WTC11 (cell line): ENCODE measurements at regions not wholly inside any gene's neighbourhood (a gene's known extent, or its start where the extent isn't known, plus 50 kb on each side); places are given as distances from the start of the nearest gene placed in this dataset.

ENCODE experiments used
- ATAC-seq: fragments of 200-7000 bp; cut with Tn5 transposase; 2 replicates; pipeline ENCODE4 v1.10.0; 2021; ENCODE audit warnings: mild to moderate bottlenecking, moderate library complexity
- CTCF ChIA-PET: fragments of 300-600 bp; sonication (Branson Sonifier 250); formaldehyde crosslinking; loops from one replicate; lab custom pipeline; 2021; ENCODE audit warnings: antibody characterized with exemption; lab: Charles Lee
- POLR2A ChIA-PET: fragments of 350-600 bp; sonication (Branson Sonifier 250); formaldehyde crosslinking; loops from one replicate; lab custom pipeline; 2021; ENCODE audit warnings: antibody characterized with exemption; lab: Charles Lee
- DNase-seq: peaks from one replicate; pipeline ENCODE4 v3.0.0; 2021; ENCODE audit warnings: low spot score
- H3K27ac Mint-ChIP-seq: 2 replicates; pipeline ENCODE4 v1.8.0; 2021; ENCODE audit warnings: mixed read lengths
- H3K27me3 Mint-ChIP-seq: 2 replicates; pipeline ENCODE4 v1.8.0; 2021; ENCODE audit warnings: low read depth, mild to moderate bottlenecking, moderate library complexity, mixed read lengths
- H3K36me3 Mint-ChIP-seq: 2 replicates; pipeline ENCODE4 v1.8.0; 2021; ENCODE audit warnings: mixed read lengths
- H3K4me1 Mint-ChIP-seq: 2 replicates; pipeline ENCODE4 v1.8.0; 2022; ENCODE audit warnings: mixed read lengths
- H3K4me3 Mint-ChIP-seq: 2 replicates; pipeline ENCODE4 v1.8.0; 2021; ENCODE audit warnings: mild to moderate bottlenecking, moderate library complexity, mixed read lengths
- H3K9me3 Mint-ChIP-seq: 2 replicates; pipeline ENCODE4 v1.8.0; 2021; ENCODE audit warnings: mixed read lengths
- EMX1 ChIP-seq: fragments of 250-450 bp; sonication (Bioruptor Pico); IDR thresholded peaks from 2 replicates; pipeline ENCODE4 v1.8.0; 2021; ENCODE audit warnings: mild to moderate bottlenecking
- KAT7 ChIP-seq: sonication (generic); formaldehyde crosslinking; IDR thresholded peaks from 2 replicates; pipeline ENCODE4 v1.8.1; 2023; ENCODE audit warnings: missing genetic modification reagents, mild to moderate bottlenecking, borderline replicate concordance
- MYBL2 ChIP-seq: sonication (generic); formaldehyde crosslinking; IDR thresholded peaks from 2 replicates; pipeline ENCODE4 v1.8.1; 2023; ENCODE audit warnings: mild to moderate bottlenecking, moderate library complexity, missing genetic modification reagents
- NFE2L1 ChIP-seq: sonication (generic); formaldehyde crosslinking; IDR thresholded peaks from 2 replicates; pipeline ENCODE4 v1.8.1; 2023; ENCODE audit warnings: missing genetic modification reagents
- NR1H2 ChIP-seq: sonication (generic); formaldehyde crosslinking; IDR thresholded peaks from 2 replicates; pipeline ENCODE4 v1.9.0; 2021; ENCODE audit warnings: mild to moderate bottlenecking, moderate library complexity, missing genetic modification reagents
- SOX15 ChIP-seq: fragments of 250-450 bp; sonication (Bioruptor Pico); IDR thresholded peaks from 2 replicates; pipeline ENCODE4 v1.9.0; 2021; ENCODE audit warnings: mild to moderate bottlenecking
- ZNF121 ChIP-seq: sonication (generic); formaldehyde crosslinking; IDR thresholded peaks from 2 replicates; pipeline ENCODE4 v1.8.0; 2023; ENCODE audit warnings: missing genetic modification reagents
- ZNF317 ChIP-seq: sonication (generic); formaldehyde crosslinking; IDR thresholded peaks from 2 replicates; pipeline ENCODE4 v1.8.1; 2023; ENCODE audit warnings: low read depth, mild to moderate bottlenecking, moderate library complexity, missing genetic modification reagents, borderline replicate concordance
- TF ChIP-seq, protein P1 (sequence below): sonication (generic); formaldehyde crosslinking; IDR thresholded peaks from 2 replicates; pipeline ENCODE4 v1.8.0; 2022; ENCODE audit warnings: mild to moderate bottlenecking, missing genetic modification reagents
- TF ChIP-seq, protein P2 (sequence below): sonication (generic); formaldehyde crosslinking; IDR thresholded peaks from 2 replicates; pipeline ENCODE4 v1.8.1; 2023; ENCODE audit warnings: mild to moderate bottlenecking, missing genetic modification reagents, moderate library complexity
- TF ChIP-seq, protein P3 (sequence below): fragments of 250-450 bp; sonication (Bioruptor Pico); IDR thresholded peaks from 2 replicates; pipeline ENCODE4 v1.9.0; 2021; ENCODE audit warnings: mild to moderate bottlenecking
- TF ChIP-seq, protein P4 (sequence below): sonication (generic); formaldehyde crosslinking; IDR thresholded peaks from 2 replicates; pipeline ENCODE4 v1.8.1; 2022; ENCODE audit warnings: low read depth, mild to moderate bottlenecking, moderate library complexity, missing genetic modification reagents, borderline replicate concordance
- TF ChIP-seq, protein P5 (sequence below): fragments of 250-450 bp; sonication (Bioruptor Pico); conservative IDR thresholded peaks from 2 replicates; pipeline ENCODE4 v1.9.0; 2021; ENCODE audit warnings: mild to moderate bottlenecking
- TF ChIP-seq, protein P6 (sequence below): fragments of 250-450 bp; sonication (Bioruptor Pico); IDR thresholded peaks from 2 replicates; pipeline ENCODE4 v2.1.2; 2022; ENCODE audit warnings: mild to moderate bottlenecking, moderate library complexity
- TF ChIP-seq, protein P7 (sequence below): fragments of 200-600 bp; IDR thresholded peaks from 2 replicates; pipeline ENCODE4 v1.8.0; 2022; ENCODE audit warnings: antibody characterized with exemption
- TF ChIP-seq, protein P8 (sequence below): sonication (generic); formaldehyde crosslinking; IDR thresholded peaks from 2 replicates; pipeline ENCODE4 v1.8.1; 2023; ENCODE audit warnings: mild to moderate bottlenecking, missing genetic modification reagents, moderate library complexity
- TF ChIP-seq, protein P9 (sequence below): sonication (generic); formaldehyde crosslinking; IDR thresholded peaks from 2 replicates; pipeline ENCODE4 v1.8.1; 2022; ENCODE audit warnings: mild to moderate bottlenecking, missing genetic modification reagents, moderate library complexity, borderline replicate concordance
- TF ChIP-seq, protein P10 (sequence below): sonication (generic); formaldehyde crosslinking; IDR thresholded peaks from 2 replicates; pipeline ENCODE4 v1.8.1; 2022; ENCODE audit warnings: low read depth, missing genetic modification reagents, borderline replicate concordance

DNA sequence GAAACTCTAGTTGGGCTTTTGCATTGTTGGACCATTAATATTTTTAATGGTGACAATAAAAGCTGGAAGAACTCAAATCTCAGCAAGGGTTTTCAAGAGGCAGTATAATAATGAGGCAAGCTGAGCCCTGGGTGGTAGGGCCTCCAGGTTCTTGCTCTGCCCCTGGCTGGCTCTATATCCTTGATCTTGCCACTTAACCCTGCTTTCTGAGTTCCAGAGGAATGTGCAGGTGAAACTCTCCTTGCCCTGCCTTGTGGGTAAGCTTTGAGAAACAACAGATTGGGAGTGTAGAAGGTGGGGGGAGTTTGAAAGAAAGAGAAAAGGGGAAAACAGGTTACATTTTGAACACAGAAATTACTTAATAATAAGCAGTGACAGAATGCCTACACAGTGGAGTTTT lies 103.3 kb upstream of the MAP4K3 start:
- DNase-seq = no peak
- Mint-ChIP-seq H3K27ac (no peak overlapping the region), H3K9me3 (peaks cover 10% of the 10 kb centered on the region), H3K4me1 (peaks cover 19% of the 10 kb centered on the region), H3K4me3 (no peak overlapping the region), H3K27me3 (no peaks in the 10 kb centered on the region), H3K36me3 (peaks cover 6% of the 10 kb centered on the region)
- TF ChIP-seq, protein P1, sequence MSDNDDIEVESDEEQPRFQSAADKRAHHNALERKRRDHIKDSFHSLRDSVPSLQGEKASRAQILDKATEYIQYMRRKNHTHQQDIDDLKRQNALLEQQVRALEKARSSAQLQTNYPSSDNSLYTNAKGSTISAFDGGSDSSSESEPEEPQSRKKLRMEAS (CRISPR knock-in tag) = no peak
- TF ChIP-seq EMX1 (CRISPR knock-in tag) (no peak), SOX15 (CRISPR knock-in tag) (no peak), ZNF317 (CRISPR knock-in tag) (no peak), MYBL2 (CRISPR knock-in tag) (no peak), ZNF121 (CRISPR knock-in tag) (no peak)
- TF ChIP-seq, protein P2, sequence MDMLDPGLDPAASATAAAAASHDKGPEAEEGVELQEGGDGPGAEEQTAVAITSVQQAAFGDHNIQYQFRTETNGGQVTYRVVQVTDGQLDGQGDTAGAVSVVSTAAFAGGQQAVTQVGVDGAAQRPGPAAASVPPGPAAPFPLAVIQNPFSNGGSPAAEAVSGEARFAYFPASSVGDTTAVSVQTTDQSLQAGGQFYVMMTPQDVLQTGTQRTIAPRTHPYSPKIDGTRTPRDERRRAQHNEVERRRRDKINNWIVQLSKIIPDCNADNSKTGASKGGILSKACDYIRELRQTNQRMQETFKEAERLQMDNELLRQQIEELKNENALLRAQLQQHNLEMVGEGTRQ (CRISPR knock-in tag) = no peak
- TF ChIP-seq, protein P3, sequence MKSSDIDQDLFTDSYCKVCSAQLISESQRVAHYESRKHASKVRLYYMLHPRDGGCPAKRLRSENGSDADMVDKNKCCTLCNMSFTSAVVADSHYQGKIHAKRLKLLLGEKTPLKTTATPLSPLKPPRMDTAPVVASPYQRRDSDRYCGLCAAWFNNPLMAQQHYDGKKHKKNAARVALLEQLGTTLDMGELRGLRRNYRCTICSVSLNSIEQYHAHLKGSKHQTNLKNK = no peak
- TF ChIP-seq, protein P4, sequence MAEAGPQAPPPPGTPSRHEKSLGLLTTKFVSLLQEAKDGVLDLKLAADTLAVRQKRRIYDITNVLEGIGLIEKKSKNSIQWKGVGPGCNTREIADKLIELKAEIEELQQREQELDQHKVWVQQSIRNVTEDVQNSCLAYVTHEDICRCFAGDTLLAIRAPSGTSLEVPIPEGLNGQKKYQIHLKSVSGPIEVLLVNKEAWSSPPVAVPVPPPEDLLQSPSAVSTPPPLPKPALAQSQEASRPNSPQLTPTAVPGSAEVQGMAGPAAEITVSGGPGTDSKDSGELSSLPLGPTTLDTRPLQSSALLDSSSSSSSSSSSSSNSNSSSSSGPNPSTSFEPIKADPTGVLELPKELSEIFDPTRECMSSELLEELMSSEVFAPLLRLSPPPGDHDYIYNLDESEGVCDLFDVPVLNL = no peak
- TF ChIP-seq, protein P5, sequence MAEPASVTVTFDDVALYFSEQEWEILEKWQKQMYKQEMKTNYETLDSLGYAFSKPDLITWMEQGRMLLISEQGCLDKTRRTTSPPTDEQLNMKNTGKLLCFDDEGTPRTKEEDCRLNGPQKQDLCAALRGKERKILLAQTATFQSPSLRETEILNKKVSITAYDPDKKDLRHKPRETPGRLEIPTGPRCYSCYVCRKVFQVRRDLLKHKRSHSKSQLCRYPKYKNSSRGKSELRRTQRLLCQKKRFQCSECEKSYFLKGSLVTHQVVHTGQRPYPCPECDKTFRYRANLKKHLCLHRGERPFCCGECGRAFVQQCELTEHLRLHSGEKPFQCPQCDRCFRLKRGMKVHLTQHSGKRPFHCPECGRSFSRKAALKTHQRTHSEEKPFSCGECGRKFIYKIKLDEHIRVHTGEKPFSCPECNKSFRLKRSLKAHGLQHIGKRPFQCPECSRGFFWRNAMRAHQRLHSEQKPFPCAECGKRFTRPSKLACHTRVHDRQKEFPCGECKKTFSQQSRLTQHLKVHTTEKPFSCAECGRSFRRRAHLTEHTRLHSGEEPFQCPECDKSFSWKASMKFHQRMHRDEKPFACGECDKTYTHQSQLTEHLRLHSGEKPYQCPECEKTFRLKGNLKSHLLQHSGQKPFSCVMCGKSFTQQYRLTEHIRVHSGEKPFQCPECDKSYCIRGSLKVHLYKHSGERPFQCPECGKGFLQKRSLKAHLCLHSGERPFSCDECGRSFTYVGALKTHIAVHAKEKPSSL (CRISPR knock-in tag) = no peak
- TF ChIP-seq, protein P6, sequence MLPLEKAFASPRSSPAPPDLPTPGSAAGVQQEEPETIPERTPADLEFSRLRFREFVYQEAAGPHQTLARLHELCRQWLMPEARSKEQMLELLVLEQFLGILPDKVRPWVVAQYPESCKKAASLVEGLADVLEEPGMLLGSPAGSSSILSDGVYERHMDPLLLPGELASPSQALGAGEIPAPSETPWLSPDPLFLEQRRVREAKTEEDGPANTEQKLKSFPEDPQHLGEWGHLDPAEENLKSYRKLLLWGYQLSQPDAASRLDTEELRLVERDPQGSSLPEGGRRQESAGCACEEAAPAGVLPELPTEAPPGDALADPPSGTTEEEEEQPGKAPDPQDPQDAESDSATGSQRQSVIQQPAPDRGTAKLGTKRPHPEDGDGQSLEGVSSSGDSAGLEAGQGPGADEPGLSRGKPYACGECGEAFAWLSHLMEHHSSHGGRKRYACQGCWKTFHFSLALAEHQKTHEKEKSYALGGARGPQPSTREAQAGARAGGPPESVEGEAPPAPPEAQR = no peak
- TF ChIP-seq, protein P7, sequence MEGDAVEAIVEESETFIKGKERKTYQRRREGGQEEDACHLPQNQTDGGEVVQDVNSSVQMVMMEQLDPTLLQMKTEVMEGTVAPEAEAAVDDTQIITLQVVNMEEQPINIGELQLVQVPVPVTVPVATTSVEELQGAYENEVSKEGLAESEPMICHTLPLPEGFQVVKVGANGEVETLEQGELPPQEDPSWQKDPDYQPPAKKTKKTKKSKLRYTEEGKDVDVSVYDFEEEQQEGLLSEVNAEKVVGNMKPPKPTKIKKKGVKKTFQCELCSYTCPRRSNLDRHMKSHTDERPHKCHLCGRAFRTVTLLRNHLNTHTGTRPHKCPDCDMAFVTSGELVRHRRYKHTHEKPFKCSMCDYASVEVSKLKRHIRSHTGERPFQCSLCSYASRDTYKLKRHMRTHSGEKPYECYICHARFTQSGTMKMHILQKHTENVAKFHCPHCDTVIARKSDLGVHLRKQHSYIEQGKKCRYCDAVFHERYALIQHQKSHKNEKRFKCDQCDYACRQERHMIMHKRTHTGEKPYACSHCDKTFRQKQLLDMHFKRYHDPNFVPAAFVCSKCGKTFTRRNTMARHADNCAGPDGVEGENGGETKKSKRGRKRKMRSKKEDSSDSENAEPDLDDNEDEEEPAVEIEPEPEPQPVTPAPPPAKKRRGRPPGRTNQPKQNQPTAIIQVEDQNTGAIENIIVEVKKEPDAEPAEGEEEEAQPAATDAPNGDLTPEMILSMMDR = no peak
- TF ChIP-seq, protein P8, sequence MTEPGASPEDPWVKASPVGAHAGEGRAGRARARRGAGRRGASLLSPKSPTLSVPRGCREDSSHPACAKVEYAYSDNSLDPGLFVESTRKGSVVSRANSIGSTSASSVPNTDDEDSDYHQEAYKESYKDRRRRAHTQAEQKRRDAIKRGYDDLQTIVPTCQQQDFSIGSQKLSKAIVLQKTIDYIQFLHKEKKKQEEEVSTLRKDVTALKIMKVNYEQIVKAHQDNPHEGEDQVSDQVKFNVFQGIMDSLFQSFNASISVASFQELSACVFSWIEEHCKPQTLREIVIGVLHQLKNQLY (CRISPR knock-in tag) = no peak
- ATAC-seq = no peak
- POLR2A ChIA-PET = no interaction called here
- CTCF ChIA-PET = interaction anchor here (0.5 kb wide), 1 partner anchor 88 kb away, joined by 3 read pairs; no protein-coding TSS in a partner anchor

DNA sequence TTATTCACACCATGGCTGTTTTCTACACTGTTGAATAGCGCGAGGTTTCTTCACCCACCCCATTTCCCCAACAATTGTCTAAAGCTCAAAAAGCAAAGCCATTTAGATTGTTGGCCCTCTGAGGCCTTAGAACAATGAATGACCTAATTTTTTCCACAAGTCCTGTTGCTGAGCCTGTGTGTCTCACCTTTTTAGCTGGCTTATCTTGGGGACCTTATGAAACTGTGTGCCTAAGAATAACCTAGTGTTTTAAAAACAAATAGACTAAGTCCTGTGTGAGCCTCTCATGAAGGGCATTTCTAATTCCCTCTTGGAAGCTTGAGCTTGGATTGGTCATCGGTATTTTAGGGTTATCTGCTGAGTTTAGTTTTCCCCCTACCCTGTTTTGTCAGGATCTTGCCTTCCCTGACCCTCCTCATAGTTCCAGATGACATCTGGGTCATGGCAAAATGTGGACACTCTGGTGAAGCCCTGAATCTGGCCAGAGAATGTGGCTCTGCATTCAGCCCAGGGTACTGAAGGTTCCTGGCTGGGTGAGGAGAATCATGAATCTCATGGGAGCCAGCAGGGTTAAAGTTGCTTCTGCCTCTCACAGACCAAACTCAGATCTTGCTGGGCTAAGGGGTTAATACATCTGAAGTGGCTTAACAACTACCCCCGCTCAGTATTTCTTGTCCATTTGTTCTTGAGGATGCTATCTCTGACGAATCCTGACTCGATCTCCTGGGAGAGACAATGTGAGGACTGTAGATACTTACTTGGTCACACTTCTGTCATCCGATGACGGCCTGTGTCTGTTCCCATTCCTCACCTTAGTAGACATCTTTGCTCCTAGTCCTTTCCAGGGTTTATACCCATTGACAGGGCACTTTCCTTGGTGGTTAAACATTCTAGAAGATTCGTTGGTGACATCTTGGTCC lies 104.2 kb upstream of the MAP4K3 start:
- Mint-ChIP-seq H3K27me3 (no peaks in the 10 kb centered on the region), H3K4me3 (no peak overlapping the region), H3K4me1 (peaks cover 15% of the 10 kb centered on the region), H3K27ac (no peak overlapping the region), H3K36me3 (peaks cover 6% of the 10 kb centered on the region), H3K9me3 (peaks cover 10% of the 10 kb centered on the region)
- CTCF ChIA-PET = no interaction called here
- TF ChIP-seq, protein P9, sequence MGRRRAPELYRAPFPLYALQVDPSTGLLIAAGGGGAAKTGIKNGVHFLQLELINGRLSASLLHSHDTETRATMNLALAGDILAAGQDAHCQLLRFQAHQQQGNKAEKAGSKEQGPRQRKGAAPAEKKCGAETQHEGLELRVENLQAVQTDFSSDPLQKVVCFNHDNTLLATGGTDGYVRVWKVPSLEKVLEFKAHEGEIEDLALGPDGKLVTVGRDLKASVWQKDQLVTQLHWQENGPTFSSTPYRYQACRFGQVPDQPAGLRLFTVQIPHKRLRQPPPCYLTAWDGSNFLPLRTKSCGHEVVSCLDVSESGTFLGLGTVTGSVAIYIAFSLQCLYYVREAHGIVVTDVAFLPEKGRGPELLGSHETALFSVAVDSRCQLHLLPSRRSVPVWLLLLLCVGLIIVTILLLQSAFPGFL = no peak
- no peak for TF ChIP-seq NR1H2 (CRISPR knock-in tag)
- no peak for TF ChIP-seq NFE2L1 (CRISPR knock-in tag)
- no peak for TF ChIP-seq KAT7
- TF ChIP-seq, protein P10, sequence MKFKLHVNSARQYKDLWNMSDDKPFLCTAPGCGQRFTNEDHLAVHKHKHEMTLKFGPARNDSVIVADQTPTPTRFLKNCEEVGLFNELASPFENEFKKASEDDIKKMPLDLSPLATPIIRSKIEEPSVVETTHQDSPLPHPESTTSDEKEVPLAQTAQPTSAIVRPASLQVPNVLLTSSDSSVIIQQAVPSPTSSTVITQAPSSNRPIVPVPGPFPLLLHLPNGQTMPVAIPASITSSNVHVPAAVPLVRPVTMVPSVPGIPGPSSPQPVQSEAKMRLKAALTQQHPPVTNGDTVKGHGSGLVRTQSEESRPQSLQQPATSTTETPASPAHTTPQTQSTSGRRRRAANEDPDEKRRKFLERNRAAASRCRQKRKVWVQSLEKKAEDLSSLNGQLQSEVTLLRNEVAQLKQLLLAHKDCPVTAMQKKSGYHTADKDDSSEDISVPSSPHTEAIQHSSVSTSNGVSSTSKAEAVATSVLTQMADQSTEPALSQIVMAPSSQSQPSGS (CRISPR knock-in tag) = no peak
- TF ChIP-seq, protein P3 = no peak
- POLR2A ChIA-PET = no interaction called here
- DNase-seq (no peak), ATAC-seq (no peak)
